NCI-H460 (cell line): ENCODE measurements at regions not wholly inside any gene's neighbourhood (a gene's known extent, or its start where the extent isn't known, plus 50 kb on each side); places are given as distances from the start of the nearest gene placed in this dataset.
A peak's percentile ranks its signal among the peaks of the same experiment; 100 is the strongest.
"Not testable (repeated sequence)": the region's sequence is repeated elsewhere in the genome, so short reads cannot be mapped to it uniquely, and the experiment has no call there.

ENCODE experiments used
- DNase-seq: peaks from one replicate; pipeline ENCODE4 v3.0.0-alpha.2; 2016; ENCODE audit warnings: low read depth; ENCODE audit errors: extremely low read depth

- no peak for DNase-seq
These were observed 179.6 kb upstream of the RPH3A start for GRCh38 chr12:112611908-112612307.

- DNase-seq: no peak
These were observed 176.4 kb upstream of the RPH3A start for GRCh38 chr12:112615196-112615595.

- DNase-seq: no peak
These were observed 174.9 kb upstream of the RPH3A start for GRCh38 chr12:112616469-112617152.

GRCh38 chr12:112617153-112617505, 174.4 kb upstream of the RPH3A start:
- no peak for DNase-seq

GRCh38 chr12:112627851-112628250, 163.7 kb upstream of the RPH3A start:
- no peak for DNase-seq

GRCh38 chr12:112631974-112632373, 159.6 kb upstream of the RPH3A start:
- DNase-seq: not testable (repeated sequence)

- DNase-seq: no peak
These were observed 156.5 kb upstream of the RPH3A start for GRCh38 chr12:112635036-112635435.

GRCh38 chr12:112638420-112638819, 153.1 kb upstream of the RPH3A start:
- no peak for DNase-seq

- no peak for DNase-seq
These were observed 146.0 kb upstream of the RPH3A start for GRCh38 chr12:112645586-112645985.

- no peak for DNase-seq
These were observed 135.4 kb upstream of the RPH3A start for GRCh38 chr12:112656141-112656540.

GRCh38 chr12:112664569-112664968, 127.0 kb upstream of the RPH3A start:
- peak; percentile 13 for DNase-seq

GRCh38 chr12:112665958-112666357, 125.6 kb upstream of the RPH3A start:
- no peak for DNase-seq

GRCh38 chr12:112671564-112671963, 120.0 kb upstream of the RPH3A start:
- no peak for DNase-seq

- DNase-seq: no peak
These were observed 117.0 kb upstream of the RPH3A start for GRCh38 chr12:112674539-112674938.

GRCh38 chr12:112676507-112676906, 115.0 kb upstream of the RPH3A start:
- no peak for DNase-seq

GRCh38 chr12:112677050-112677765, 114.3 kb upstream of the RPH3A start:
- DNase-seq: no peak

- no peak for DNase-seq
These were observed 110.6 kb upstream of the RPH3A start for GRCh38 chr12:112680993-112681392.

- DNase-seq: no peak
These were observed 109.0 kb upstream of the RPH3A start for GRCh38 chr12:112682586-112682985.

- no peak for DNase-seq
These were observed 106.8 kb upstream of the RPH3A start for GRCh38 chr12:112684742-112685141.

- DNase-seq: no peak
These were observed 106.2 kb upstream of the RPH3A start for GRCh38 chr12:112685321-112685720.

- DNase-seq: no peak
These were observed 105.2 kb upstream of the RPH3A start for GRCh38 chr12:112686373-112686772.

GRCh38 chr12:112694065-112694464, 97.5 kb upstream of the RPH3A start:
- DNase-seq: no peak
